ENCODE measurements at regions not wholly inside any gene's neighbourhood (a gene's known extent, or its start where the extent isn't known, plus 50 kb on each side); places are given as distances from the start of the nearest gene placed in this dataset.
A peak's percentile ranks its signal among the peaks of the same experiment; 100 is the strongest.

DNA sequence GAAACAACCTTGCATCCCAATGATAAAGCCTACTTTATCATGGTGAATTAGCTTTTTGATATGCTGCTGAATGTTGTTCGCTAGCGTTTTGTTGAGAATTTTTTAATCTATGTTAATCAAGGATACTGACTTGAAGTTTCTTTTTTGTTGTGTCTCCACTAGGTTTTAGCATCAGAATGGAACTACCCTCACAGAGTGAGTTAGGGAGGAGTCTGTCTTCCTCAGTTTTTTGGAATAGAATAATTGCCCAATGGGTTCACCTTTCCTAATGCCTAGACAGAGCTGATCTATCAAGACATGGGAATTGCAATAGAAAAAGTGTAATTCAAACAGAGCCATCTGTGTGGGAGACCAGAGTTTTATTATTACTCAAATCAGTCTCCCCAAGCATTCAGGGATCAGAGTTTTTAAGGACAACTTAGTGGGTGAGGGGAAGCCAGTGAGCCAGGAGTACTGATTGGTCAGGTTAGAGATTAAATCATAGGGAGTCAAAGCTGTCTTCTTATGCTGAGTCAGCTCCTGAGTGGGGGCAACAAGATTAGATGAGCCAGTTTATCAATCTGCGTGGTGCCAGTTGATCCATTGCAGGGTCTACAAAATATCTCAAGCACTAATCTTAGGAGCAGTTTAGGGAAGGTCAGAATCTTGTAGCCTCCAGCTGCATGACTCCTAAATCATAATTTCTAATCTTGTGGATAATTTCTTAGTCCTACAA is 237.4 kb upstream of the PPP2R3A start:
- no peak for DNase-seq (ENCODE audit: low read depth in 4 of 4, low spot score in 1 of 4)

DNA sequence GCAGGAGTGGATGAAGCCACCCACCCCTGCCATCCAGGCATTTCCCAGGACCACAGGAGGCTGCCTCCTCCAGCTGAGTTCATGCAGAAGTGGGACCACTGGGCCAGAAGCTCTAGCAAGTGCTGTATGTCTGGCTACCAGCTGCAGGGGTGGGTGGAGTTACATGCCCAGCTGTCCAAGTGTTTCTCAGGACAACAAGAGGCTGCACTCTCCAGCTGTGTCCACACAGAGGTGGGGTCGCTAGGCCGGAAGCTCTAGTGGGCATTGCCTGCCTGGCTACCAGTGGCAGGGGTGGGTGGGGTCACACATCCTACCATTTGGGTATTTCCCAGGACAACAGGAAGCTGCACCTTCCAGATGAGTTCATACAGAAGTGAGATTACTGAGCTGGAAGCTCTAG is 234.0 kb upstream of the PPP2R3A start:
- no peak for DNase-seq (ENCODE audit: low read depth in 4 of 4, low spot score in 1 of 4)

DNA sequence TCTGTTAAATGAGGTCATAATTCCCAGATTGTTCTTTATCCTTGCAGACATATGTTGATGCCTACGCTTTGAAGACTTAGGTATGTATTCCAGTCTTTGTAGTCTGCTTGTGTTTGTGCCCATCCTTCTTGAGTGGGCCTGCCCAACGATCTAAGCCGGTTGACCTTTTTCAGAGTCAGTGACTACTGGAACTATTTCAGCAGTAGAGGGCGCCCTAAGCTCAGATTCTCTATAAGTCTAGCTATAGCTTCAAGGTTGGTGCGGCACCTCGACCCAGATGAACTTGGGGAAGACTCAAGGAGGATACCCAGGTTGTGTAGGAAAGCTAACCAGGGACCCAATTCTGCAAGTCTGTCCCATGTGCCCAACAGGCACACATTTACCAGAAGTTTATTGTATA is 228.8 kb upstream of the PPP2R3A start:
- DNase-seq (ENCODE audit: low read depth in 4 of 4, low spot score in 1 of 4): peak in 1 of 4 experiments; percentile 1

DNA sequence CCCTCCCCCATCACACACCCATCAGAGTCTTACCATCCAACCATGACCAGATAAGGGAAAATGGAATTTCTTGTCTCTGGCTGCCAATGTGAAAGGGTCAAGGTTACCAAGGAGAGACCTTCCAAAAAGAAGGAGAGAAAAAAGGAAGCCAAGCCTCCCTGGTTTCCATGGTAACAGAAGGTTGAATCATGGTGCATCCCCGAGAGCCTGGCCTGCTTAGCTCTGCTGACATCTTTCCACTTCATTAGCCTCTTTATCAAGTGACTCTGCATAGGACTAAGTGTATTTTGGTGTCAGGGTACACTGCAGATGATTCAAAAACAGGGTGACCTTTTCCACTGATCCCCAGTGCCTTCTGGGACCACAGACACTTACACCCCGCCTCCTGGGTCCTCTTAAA is 225.7 kb upstream of the PPP2R3A start:
- no peak for DNase-seq (ENCODE audit: low read depth in 4 of 4, low spot score in 1 of 4)

DNA sequence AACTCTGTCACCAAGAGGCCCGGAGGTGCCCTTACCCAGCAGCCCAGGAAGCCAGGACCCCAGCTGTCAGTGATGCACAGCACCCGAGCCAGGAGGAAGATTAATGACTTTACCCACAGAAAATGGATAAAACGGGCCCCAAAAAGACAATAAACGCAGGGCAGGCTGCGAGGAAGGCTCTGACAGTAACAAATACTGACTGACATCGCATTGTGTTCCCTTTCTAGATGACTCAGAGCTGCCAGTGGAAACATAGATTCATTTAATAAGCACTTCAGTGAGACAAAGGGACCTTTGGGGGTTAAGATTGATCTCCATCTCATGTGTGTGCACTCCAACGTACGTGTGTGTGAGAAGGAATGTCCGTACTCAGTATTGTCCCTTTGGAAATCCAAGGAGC is 225.3 kb upstream of the PPP2R3A start:
- no peak for DNase-seq (ENCODE audit: low read depth in 4 of 4, low spot score in 1 of 4)

GRCh38 chr3:135740751-135741150 is 224.8 kb upstream of the PPP2R3A start:
- no peak for DNase-seq (ENCODE audit: low read depth in 4 of 4, low spot score in 1 of 4)

GRCh38 chr3:135751991-135752390 is 213.5 kb upstream of the PPP2R3A start:
- no peak for DNase-seq (ENCODE audit: low read depth in 4 of 4, low spot score in 1 of 4)

GRCh38 chr3:135752851-135753250 is 212.7 kb upstream of the PPP2R3A start:
- DNase-seq (ENCODE audit: low read depth in 4 of 4, low spot score in 1 of 4): no peak

GRCh38 chr3:135753506-135753905 is 212.0 kb upstream of the PPP2R3A start:
- no peak for DNase-seq (ENCODE audit: low read depth in 4 of 4, low spot score in 1 of 4)

DNA sequence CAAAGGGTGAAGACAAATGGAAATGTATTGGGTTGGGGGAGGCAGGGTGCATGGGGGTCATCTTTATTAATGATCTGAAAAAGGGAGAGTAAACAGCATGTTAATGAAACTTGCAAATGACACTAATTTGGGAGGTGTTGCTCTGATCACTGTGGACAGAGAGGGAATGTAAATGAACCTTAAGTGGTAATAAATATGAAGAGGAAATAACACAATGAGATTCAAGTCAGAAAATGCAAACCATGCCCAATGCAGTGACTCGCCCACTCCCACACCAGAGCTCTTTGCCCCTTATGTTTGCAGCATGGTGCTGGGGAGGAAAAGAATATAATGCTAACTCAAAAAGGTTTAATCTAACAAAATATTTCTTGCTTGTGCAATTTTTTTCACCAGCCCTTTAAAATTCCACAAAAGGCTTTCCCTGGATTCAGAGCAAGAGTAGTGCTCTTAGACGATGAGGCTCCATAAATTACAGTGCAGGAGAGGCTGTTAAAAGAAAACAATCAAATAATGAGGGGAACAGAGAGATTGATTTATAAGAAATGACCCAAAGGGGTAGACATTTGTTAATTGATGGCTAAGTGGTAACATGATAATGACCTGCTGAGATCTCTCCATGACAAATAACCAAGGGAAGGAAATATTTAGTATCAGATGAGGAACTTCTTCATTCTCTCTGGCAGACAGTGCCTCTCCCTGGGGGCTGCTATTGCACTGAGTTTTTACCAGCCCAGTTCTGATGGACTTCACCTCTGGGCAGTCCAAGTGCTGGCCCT is 210.0 kb upstream of the PPP2R3A start:
- no peak for DNase-seq (ENCODE audit: low read depth in 4 of 4, low spot score in 1 of 4)

GRCh38 chr3:135756106-135756668 is 209.3 kb upstream of the PPP2R3A start:
- DNase-seq (ENCODE audit: low read depth in 4 of 4, low spot score in 1 of 4): no peak

GRCh38 chr3:135757421-135757820 is 208.1 kb upstream of the PPP2R3A start:
- DNase-seq (ENCODE audit: low read depth in 4 of 4, low spot score in 1 of 4): no peak

- DNase-seq (ENCODE audit: low read depth in 4 of 4, low spot score in 1 of 4): no peak
Measured at GRCh38 chr3:135758961-135759360, 206.6 kb upstream of the PPP2R3A start.

DNA sequence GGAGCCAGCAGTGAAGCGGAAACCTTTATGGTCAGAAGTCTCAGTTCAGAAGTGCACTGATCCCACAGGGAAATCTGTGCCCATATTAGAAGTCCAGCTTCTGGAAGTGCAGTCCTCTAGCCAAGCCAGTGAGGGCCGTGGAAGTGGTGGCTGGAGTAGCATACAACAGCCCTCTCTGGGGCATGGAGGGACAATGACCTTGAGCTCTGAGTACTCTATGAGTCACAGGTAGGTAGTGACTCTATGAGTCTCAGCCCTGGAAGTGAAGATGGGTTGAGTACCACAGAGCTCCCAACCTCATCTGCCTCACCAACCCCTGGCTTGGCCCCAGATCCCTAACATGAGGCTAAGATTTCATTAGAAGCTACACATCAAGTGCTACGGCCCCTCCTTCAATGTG is 205.9 kb upstream of the PPP2R3A start:
- no peak for DNase-seq (ENCODE audit: low read depth in 4 of 4, low spot score in 1 of 4)

DNA sequence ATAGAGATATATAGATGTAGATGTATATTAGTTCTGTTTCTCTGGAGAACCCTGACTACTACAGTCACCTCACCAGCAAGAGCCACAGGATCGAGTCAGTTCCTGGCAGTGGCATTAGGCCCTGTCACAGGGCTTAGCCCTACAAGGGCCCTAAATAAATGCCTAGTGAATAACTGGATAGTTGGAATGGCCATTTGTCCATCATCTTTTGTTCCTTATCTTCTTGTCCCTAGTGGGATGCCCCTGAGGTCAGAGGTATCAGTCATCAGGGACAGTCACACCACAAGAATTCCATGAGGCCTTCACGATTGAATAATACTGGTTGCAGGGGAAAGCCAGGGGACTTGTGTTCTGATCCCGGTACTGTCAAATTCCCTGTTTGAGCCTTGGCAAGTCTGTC is 204.9 kb upstream of the PPP2R3A start:
- no peak for DNase-seq (ENCODE audit: low read depth in 4 of 4, low spot score in 1 of 4)

- no peak for DNase-seq (ENCODE audit: low read depth in 4 of 4, low spot score in 1 of 4)
Measured at GRCh38 chr3:135762188-135762856, 203.2 kb upstream of the PPP2R3A start.

GRCh38 chr3:135766115-135766514 is 199.4 kb upstream of the PPP2R3A start:
- no peak for DNase-seq (ENCODE audit: low read depth in 4 of 4, low spot score in 1 of 4)

- no peak for DNase-seq (ENCODE audit: low read depth in 4 of 4, low spot score in 1 of 4)
Measured at GRCh38 chr3:135771760-135772159, 193.8 kb upstream of the PPP2R3A start.

DNA sequence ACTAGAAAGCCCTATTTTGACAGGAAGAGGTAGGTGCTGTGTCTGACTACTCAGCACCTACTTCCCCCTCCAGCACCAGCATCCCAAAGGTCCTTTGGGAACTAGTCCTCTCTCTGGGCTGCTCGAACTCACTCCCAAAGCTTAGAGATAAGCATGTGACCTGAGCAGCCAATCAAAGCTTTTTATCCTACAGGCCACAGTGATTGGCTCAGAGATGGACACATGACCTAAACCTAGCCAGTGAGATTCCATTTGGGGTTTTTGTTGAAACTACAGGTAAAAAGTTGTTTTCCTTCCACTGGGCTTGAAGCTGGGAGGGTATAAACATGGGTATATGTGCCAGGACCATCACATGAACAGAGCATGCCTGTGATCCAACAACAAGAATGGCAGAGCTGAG is 186.5 kb upstream of the PPP2R3A start:
- no peak for DNase-seq (ENCODE audit: low read depth in 4 of 4, low spot score in 1 of 4)

DNA sequence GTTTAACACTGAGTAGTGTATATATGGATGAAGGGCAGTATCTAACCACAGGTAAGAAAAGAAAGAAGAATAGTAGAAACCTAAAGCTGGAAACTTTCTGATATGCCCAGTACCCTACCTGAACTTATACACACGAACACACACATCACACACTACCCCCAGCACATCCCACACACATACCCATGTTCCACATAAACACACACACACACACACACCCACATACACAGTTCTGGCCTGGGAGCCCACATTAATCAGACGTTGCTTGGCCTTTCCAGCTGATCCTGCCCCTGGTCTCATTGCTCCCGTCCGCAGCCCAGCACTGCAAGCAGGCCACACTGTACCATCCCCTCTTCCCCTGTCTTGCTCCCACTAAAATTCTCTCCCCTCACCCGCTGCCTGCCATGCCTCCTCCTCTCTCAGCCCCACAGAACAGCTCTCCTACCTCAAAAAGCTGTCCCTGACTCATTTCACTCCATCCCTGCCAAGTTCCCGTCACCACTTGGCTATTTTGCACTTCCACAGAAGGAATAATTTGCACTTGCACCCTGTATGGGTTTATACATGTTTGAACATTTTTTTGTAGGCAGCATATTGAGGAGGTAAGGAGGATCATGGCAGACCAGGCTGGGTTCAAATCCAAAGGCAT is 185.8 kb upstream of the PPP2R3A start:
- DNase-seq (ENCODE audit: low read depth in 4 of 4, low spot score in 1 of 4): no peak

GRCh38 chr3:135781026-135781815 is 184.3 kb upstream of the PPP2R3A start:
- no peak for DNase-seq (ENCODE audit: low read depth in 4 of 4, low spot score in 1 of 4)
